HepG2 (cell line): ENCODE measurements at regions not wholly inside any gene's neighbourhood (a gene's known extent, or its start where the extent isn't known, plus 50 kb on each side); places are given as distances from the start of the nearest gene placed in this dataset.

Experiments used
- ATAC-seq: fragments of 200-7000 bp; cut with Tn5 transposase; 3 replicates; pipeline ENCODE4 v1.9.1; 2020; ENCODE audit warnings: mild to moderate bottlenecking, moderate library complexity
- BruUV-seq: library from RNA; stranded (reverse); fragments of 400-500 nt; replicated peaks from 2 replicates; lab custom pipeline; 2021; lab: Mats Ljungman, UMichigan
- CTCF ChIA-PET: fragments of 300-600 bp; formaldehyde crosslinking; extraction: SDS; loops from one replicate; lab custom pipeline; 2021; ENCODE audit warnings: low total read pairs, inconsistent platforms, low intra/inter-chr PET ratio; lab: Yijun Ruan, JAX
- POLR2A ChIA-PET: fragments of 350-600 bp; sonication (Branson Sonifier 250); formaldehyde crosslinking; loops from one replicate; lab custom pipeline; 2020; ENCODE audit warnings: antibody characterized with exemption, inconsistent platforms; lab: Yijun Ruan, JAX
- DNase-seq: peaks from one replicate; pipeline ENCODE4 v3.0.0-alpha.2; 2015; ENCODE audit warnings: low spot score
- FAIRE-seq: peaks from 3 replicates; lab custom pipeline; 2011; peaks lifted over from hg19 to GRCh38; lab: Jason Lieb, UNC
- H2AFZ ChIP-seq: one replicate; pipeline ENCODE4 v1.6.1; 2011; ENCODE audit warnings: low read length, inconsistent platforms
- H3K27ac ChIP-seq: fragments of 300-600 bp; 3 replicates; pipeline ENCODE4 v1.8.0; 2011; ENCODE audit warnings: mixed run types, mild to moderate bottlenecking, mixed read lengths, low read length, inconsistent platforms; ENCODE audit not compliant: insufficient read depth; ENCODE audit errors: extremely low read length
- H3K27me3 ChIP-seq, 2 experiments: fragments of 200-600 bp in 1 of 2; 2 replicates in 1 of 2; 3 replicates in 1 of 2; pipeline versions ENCODE4 v1.6.0 to v1.8.0; 2011; ENCODE audit warnings: low read length in 2 of 2, mild to moderate bottlenecking in 2 of 2, moderate library complexity in 2 of 2, inconsistent platforms in 1 of 2; ENCODE audit not compliant: insufficient read depth in 2 of 2, control insufficient read depth in 1 of 2
- H3K36me3 ChIP-seq, 2 experiments: fragments of 200-600 bp in 1 of 2; replicated peaks in 1 of 2; 2 replicates in 1 of 2; 3 replicates in 1 of 2; pipeline versions ENCODE4 v1.5.1 to v1.8.0; 2011; ENCODE audit warnings: low read length in 2 of 2, inconsistent platforms in 1 of 2; ENCODE audit not compliant: insufficient read depth in 2 of 2, control insufficient read depth in 1 of 2
- H3K4me1 ChIP-seq: 2 replicates; pipeline ENCODE4 v1.5.1; 2012; ENCODE audit warnings: low read length, inconsistent platforms; ENCODE audit not compliant: insufficient read depth
- H3K4me2 ChIP-seq: 2 replicates; pipeline ENCODE4 v1.6.0; 2011; ENCODE audit warnings: low read depth, low read length, inconsistent platforms
- H3K4me3 ChIP-seq, 3 experiments: fragments of 200-600 bp in 1 of 3; sonication (generic), shearing (Covaris generic) in 1 of 3; replicated peaks in 1 of 3; 2 replicates each; pipeline ENCODE4 v1.5.1; 2011 to 2016; ENCODE audit warnings: low read length in 3 of 3, inconsistent platforms in 2 of 3, low read depth in 2 of 3, mild to moderate bottlenecking in 2 of 3, control low read depth in 1 of 3, mixed read lengths in 1 of 3; ENCODE audit not compliant: insufficient read depth in 1 of 3
- H3K79me2 ChIP-seq: one replicate; pipeline ENCODE4 v1.6.1; 2011; ENCODE audit warnings: low read length, inconsistent platforms; ENCODE audit not compliant: insufficient read depth
- H3K9ac ChIP-seq: 2 replicates; pipeline ENCODE4 v1.6.0; 2011; ENCODE audit warnings: mild to moderate bottlenecking, low read depth, low read length, inconsistent platforms; ENCODE audit not compliant: insufficient read depth
- H3K9me3 ChIP-seq: 2 replicates; pipeline ENCODE4 v1.5.1; 2012; ENCODE audit warnings: mild to moderate bottlenecking, low read length
- H4K20me1 ChIP-seq: 2 replicates; pipeline ENCODE4 v1.6.0; 2011; ENCODE audit warnings: inconsistent platforms, mild to moderate bottlenecking, low read length, moderate library complexity; ENCODE audit not compliant: insufficient read depth
- CENPBD1 ChIP-seq: sonication (generic); formaldehyde crosslinking; IDR thresholded peaks from 2 replicates; pipeline ENCODE4 v1.8.0; 2022; ENCODE audit warnings: missing genetic modification reagents, low read depth, mild to moderate bottlenecking, borderline replicate concordance
- CREBL2 ChIP-seq: sonication (generic); formaldehyde crosslinking; IDR thresholded peaks from 2 replicates; pipeline ENCODE4 v1.8.1; 2023; ENCODE audit warnings: missing genetic modification reagents, mild to moderate bottlenecking, borderline replicate concordance
- CTCF ChIP-seq: sonication (generic); formaldehyde crosslinking; IDR thresholded peaks from 2 replicates; pipeline ENCODE4 v1.5.0; 2020; ENCODE audit warnings: mild to moderate bottlenecking, missing genetic modification reagents, moderate library complexity
- DMTF1 ChIP-seq: sonication (generic); formaldehyde crosslinking; IDR thresholded peaks from 2 replicates; pipeline ENCODE4 v1.4.0; 2020; ENCODE audit warnings: mild to moderate bottlenecking, missing genetic modification reagents
- HOXA7 ChIP-seq: sonication (generic); formaldehyde crosslinking; IDR thresholded peaks from 2 replicates; pipeline ENCODE4 v1.8.1; 2022; ENCODE audit warnings: mild to moderate bottlenecking, missing genetic modification reagents, moderate library complexity
- SMC3 ChIP-seq: IDR thresholded peaks from 2 replicates; pipeline ENCODE4 v1.6.1; 2011; ENCODE audit warnings: low read length, improper control_type of control experiment
- SP140L ChIP-seq: sonication (generic); formaldehyde crosslinking; IDR thresholded peaks from 2 replicates; pipeline ENCODE4 v1.4.0; 2020; ENCODE audit warnings: missing genetic modification reagents, borderline replicate concordance
- STAG1 ChIP-seq: sonication (generic); formaldehyde crosslinking; IDR thresholded peaks from 2 replicates; pipeline ENCODE4 v1.4.0; 2020; ENCODE audit warnings: missing genetic modification reagents
- TEAD3 ChIP-seq: optimal IDR thresholded peaks from 2 replicates; pipeline ENCODE3; 2016; ENCODE audit warnings: borderline replicate concordance
- ZBTB4 ChIP-seq: sonication (generic); formaldehyde crosslinking; IDR thresholded peaks from 2 replicates; pipeline ENCODE4 v1.4.0; 2020; ENCODE audit warnings: missing genetic modification reagents, mild to moderate bottlenecking, borderline replicate concordance
- WGBS: methylation state at CpG from one replicate; pipeline ENCODE4 v1.1.6; 2017; ENCODE audit warnings: low lambda C conversion rate; 5-methylcytosine and 5-hydroxymethylcytosine counted together
- in situ Hi-C: cut with HindIII; loops from 2 replicates; pipeline ENCODE4 v1.10.0; 2017; ENCODE audit warnings: low pct_unique_long_range_greater_than_20kb; ENCODE audit not compliant: extremely low pct_ligation_motif_present
- intact Hi-C: fragments of 100-400 bp; cut with micrococcal nuclease; formaldehyde crosslinking; loops from one replicate; pipeline ENCODE4 v1.10.0; 2022; ENCODE audit not compliant: unreplicated experiment

DNA sequence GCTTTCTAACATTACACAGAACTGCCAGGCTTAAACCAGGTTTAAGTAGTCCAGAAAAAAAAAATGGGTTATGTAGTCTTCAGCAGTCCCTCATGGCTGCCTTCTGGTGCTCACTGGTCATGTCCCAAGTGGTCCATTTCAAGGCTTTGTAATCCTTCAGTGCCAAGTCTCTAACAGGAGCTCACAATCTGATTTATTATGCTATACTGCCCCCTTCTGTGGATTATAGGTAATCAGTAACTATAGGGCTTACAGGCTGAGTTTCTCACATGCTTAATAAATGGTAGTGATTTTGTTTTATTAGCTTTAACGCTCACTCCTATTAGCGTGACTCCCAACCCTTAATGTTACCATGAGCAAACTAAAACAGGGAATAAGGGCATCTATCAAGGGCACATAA lies 92.5 kb upstream of the EDA2R start:
- no peaks in the 10 kb centered on the region for H3K27me3 ChIP-seq
- no peak overlapping the region for H3K27ac ChIP-seq
- no peaks in the 10 kb centered on the region for H3K79me2 ChIP-seq
- TF ChIP-seq SMC3: peak; percentile 37
- no peak for TF ChIP-seq CREBL2 (CRISPR knock-in tag)
- TF ChIP-seq SP140L (CRISPR knock-in tag): no peak
- TF ChIP-seq DMTF1: no peak
- no peak for TF ChIP-seq CENPBD1 (CRISPR knock-in tag)
- peak; percentile 68 for TF ChIP-seq STAG1 (CRISPR knock-in tag)
- TF ChIP-seq CTCF: peak; percentile 56
- TF ChIP-seq TEAD3 (CRISPR knock-in tag): no peak
- no peak for TF ChIP-seq HOXA7 (CRISPR knock-in tag)
- no peak for TF ChIP-seq ZBTB4
- ChIA-PET CTCF (interaction anchor here (0.9 to 1.7 kb wide), 3 partner anchors 799 to 1149 kb away, joined by 3 to 8 read pairs (median 3); no protein-coding TSS in a partner anchor), POLR2A (no interaction called here)
- DNase-seq (peak; percentile 12), FAIRE-seq (peak; percentile 52), ATAC-seq (peak; percentile 69)
- in situ Hi-C loops (loop anchor here (25.0 kb wide), 1 partner anchor 1144 kb away; no protein-coding TSS in a partner anchor), intact Hi-C loops (loop anchor here (2.0 to 5.0 kb wide), 3 partner anchors 531 to 1149 kb away; no protein-coding TSS in a partner anchor)
- no peak overlapping the region for H3K9ac ChIP-seq
- no peaks in the 10 kb centered on the region for H4K20me1 ChIP-seq
- H3K36me3 ChIP-seq: no peaks in the 10 kb centered on the region
- H3K4me1 ChIP-seq: no peaks in the 10 kb centered on the region
- H3K4me3 ChIP-seq: no peak overlapping the region
- 0% methylated on average over 1 of the region's 2 CpGs for WGBS
- no peaks in the 10 kb centered on the region for H3K9me3 ChIP-seq
- BruUV-seq: no TSS peak
- no peak overlapping the region for H2AFZ ChIP-seq
- no peak overlapping the region for H3K4me2 ChIP-seq
